ENCODE measurements at regions not wholly inside any gene's neighbourhood (a gene's known extent, or its start where the extent isn't known, plus 50 kb on each side); places are given as distances from the start of the nearest gene placed in this dataset.

DNA sequence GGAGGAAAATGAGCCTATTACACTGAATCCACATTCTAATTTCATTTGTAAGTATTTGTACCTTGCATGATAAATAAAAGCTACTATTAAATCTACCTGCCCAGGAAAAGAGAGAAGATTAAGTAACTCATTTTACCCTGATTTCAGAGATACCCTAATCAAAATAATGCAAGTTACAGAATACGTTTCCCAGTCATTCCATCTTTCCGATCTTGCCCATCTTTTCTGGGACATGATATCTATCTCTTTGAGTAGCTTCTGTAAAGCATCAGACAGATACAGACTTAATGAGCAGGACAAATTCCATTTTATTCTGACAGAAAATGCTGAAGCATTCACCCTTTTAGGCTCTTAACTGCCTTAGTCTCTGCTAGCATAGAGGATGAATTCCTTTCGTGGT is 56.6 kb downstream of the SPRY2 start:
- no peak overlapping the region for H3K4me3 ChIP-seq
- no peaks in the 10 kb centered on the region for H3K4me1 ChIP-seq (ENCODE audit: control insufficient read depth, insufficient read depth, low read length)
- H3K9me3 ChIP-seq (replicated peaks; ENCODE audit: control insufficient read depth, insufficient read depth, low read length), result no peaks in the 10 kb centered on the region
- ChIA-PET CTCF (interaction anchor here (0.9 to 1.2 kb wide), 2 partner anchors 13 to 22 kb away, joined by 3 to 4 read pairs; no protein-coding TSS in a partner anchor), RAD21 (ENCODE audit: unreplicated experiment) (interaction anchor here (1.0 kb wide), 1 partner anchor 13 kb away, joined by 3 read pairs; no protein-coding TSS in a partner anchor), POLR2A (no interaction called here), SMC1A (ENCODE audit: uncharacterized antibody, unreplicated experiment) (interaction anchor here (1.1 to 2.3 kb wide), 2 partner anchors 9 to 13 kb away, joined by 3 to 7 read pairs; no protein-coding TSS in a partner anchor)
- TF ChIP-seq ESRRA (IDR thresholded peaks at IDR 0.05; ENCODE audit: low read length) (no peak), MXI1 (IDR thresholded peaks at IDR 0.05; ENCODE audit: low read depth, low read length) (no peak), TARDBP (IDR thresholded peaks at IDR 0.05; ENCODE audit: borderline replicate concordance) (no peak), BHLHE40 (IDR thresholded peaks at IDR 0.05; ENCODE audit: borderline replicate concordance in 1 of 2, low read depth in 2 of 2, low read length in 1 of 2) (no peak), NFYB (IDR thresholded peaks at IDR 0.05; ENCODE audit: insufficient read depth, low read depth, low read length) (no peak), MTA2 (IDR thresholded peaks at IDR 0.05; ENCODE audit: low read depth) (no peak), BMI1 (IDR thresholded peaks at IDR 0.05; ENCODE audit: borderline replicate concordance) (no peak)
- TF ChIP-seq, protein P1, sequence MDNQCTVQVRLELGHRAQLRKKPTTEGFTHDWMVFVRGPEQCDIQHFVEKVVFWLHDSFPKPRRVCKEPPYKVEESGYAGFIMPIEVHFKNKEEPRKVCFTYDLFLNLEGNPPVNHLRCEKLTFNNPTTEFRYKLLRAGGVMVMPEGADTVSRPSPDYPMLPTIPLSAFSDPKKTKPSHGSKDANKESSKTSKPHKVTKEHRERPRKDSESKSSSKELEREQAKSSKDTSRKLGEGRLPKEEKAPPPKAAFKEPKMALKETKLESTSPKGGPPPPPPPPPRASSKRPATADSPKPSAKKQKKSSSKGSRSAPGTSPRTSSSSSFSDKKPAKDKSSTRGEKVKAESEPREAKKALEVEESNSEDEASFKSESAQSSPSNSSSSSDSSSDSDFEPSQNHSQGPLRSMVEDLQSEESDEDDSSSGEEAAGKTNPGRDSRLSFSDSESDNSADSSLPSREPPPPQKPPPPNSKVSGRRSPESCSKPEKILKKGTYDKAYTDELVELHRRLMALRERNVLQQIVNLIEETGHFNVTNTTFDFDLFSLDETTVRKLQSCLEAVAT (IDR thresholded peaks at IDR 0.05), result no peak
- TF ChIP-seq, protein P2, sequence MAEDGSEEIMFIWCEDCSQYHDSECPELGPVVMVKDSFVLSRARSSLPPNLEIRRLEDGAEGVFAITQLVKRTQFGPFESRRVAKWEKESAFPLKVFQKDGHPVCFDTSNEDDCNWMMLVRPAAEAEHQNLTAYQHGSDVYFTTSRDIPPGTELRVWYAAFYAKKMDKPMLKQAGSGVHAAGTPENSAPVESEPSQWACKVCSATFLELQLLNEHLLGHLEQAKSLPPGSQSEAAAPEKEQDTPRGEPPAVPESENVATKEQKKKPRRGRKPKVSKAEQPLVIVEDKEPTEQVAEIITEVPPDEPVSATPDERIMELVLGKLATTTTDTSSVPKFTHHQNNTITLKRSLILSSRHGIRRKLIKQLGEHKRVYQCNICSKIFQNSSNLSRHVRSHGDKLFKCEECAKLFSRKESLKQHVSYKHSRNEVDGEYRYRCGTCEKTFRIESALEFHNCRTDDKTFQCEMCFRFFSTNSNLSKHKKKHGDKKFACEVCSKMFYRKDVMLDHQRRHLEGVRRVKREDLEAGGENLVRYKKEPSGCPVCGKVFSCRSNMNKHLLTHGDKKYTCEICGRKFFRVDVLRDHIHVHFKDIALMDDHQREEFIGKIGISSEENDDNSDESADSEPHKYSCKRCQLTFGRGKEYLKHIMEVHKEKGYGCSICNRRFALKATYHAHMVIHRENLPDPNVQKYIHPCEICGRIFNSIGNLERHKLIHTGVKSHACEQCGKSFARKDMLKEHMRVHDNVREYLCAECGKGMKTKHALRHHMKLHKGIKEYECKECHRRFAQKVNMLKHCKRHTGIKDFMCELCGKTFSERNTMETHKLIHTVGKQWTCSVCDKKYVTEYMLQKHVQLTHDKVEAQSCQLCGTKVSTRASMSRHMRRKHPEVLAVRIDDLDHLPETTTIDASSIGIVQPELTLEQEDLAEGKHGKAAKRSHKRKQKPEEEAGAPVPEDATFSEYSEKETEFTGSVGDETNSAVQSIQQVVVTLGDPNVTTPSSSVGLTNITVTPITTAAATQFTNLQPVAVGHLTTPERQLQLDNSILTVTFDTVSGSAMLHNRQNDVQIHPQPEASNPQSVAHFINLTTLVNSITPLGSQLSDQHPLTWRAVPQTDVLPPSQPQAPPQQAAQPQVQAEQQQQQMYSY (CRISPR knock-in tag; IDR thresholded peaks at IDR 0.05), result no peak
- TF ChIP-seq, protein P3, sequence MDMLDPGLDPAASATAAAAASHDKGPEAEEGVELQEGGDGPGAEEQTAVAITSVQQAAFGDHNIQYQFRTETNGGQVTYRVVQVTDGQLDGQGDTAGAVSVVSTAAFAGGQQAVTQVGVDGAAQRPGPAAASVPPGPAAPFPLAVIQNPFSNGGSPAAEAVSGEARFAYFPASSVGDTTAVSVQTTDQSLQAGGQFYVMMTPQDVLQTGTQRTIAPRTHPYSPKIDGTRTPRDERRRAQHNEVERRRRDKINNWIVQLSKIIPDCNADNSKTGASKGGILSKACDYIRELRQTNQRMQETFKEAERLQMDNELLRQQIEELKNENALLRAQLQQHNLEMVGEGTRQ (IDR thresholded peaks at IDR 0.05; ENCODE audit: borderline replicate concordance, low read depth, low read length), result no peak
- TF ChIP-seq, protein P4, sequence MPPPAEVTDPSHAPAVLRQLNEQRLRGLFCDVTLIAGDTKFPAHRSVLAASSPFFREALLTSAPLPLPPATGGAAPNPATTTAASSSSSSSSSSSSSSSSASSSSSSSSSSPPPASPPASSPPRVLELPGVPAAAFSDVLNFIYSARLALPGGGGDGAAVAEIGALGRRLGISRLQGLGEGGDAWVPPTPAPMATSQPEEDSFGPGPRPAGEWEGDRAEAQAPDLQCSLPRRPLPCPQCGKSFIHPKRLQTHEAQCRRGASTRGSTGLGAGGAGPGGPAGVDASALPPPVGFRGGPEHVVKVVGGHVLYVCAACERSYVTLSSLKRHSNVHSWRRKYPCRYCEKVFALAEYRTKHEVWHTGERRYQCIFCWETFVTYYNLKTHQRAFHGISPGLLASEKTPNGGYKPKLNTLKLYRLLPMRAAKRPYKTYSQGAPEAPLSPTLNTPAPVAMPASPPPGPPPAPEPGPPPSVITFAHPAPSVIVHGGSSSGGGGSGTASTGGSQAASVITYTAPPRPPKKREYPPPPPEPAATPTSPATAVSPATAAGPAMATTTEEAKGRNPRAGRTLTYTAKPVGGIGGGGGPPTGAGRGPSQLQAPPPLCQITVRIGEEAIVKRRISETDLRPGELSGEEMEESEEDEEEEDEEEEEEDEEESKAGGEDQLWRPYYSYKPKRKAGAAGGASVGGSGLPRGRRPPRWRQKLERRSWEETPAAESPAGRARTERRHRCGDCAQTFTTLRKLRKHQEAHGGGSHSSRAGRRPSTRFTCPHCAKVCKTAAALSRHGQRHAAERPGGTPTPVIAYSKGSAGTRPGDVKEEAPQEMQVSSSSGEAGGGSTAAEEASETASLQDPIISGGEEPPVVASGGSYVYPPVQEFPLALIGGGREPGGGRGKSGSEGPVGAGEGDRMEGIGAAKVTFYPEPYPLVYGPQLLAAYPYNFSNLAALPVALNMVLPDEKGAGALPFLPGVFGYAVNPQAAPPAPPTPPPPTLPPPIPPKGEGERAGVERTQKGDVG (CRISPR knock-in tag; IDR thresholded peaks at IDR 0.05), result no peak
- TF ChIP-seq, protein P5, sequence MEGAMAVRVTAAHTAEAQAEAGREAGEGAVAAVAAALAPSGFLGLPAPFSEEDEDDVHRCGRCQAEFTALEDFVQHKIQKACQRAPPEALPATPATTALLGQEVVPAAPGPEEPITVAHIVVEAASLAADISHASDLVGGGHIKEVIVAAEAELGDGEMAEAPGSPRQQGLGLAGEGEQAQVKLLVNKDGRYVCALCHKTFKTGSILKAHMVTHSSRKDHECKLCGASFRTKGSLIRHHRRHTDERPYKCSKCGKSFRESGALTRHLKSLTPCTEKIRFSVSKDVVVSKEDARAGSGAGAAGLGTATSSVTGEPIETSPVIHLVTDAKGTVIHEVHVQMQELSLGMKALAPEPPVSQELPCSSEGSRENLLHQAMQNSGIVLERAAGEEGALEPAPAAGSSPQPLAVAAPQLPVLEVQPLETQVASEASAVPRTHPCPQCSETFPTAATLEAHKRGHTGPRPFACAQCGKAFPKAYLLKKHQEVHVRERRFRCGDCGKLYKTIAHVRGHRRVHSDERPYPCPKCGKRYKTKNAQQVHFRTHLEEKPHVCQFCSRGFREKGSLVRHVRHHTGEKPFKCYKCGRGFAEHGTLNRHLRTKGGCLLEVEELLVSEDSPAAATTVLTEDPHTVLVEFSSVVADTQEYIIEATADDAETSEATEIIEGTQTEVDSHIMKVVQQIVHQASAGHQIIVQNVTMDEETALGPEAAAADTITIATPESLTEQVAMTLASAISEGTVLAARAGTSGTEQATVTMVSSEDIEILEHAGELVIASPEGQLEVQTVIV (IDR thresholded peaks at IDR 0.05; ENCODE audit: borderline replicate concordance, partially characterized antibody), result no peak
- no peak overlapping the region for H3K27ac ChIP-seq (ENCODE audit: control insufficient read depth, insufficient read depth)
- H3K4me2 ChIP-seq (ENCODE audit: control insufficient read depth, insufficient read depth), result no peak overlapping the region
- no peak for ATAC-seq
- H3K79me2 ChIP-seq (ENCODE audit: control insufficient read depth, insufficient read depth, low read length), result no peaks in the 10 kb centered on the region
- in situ Hi-C loops (cut with MboI) (no loop called here), intact Hi-C loops (cut with micrococcal nuclease; ENCODE audit: unreplicated experiment) (no loop called here)
- 38% methylated on average over 3 of the region's 3 CpGs for WGBS (ENCODE audit: insufficient coverage, insufficient replicate concordance, low lambda C conversion rate, missing lambda C conversion rate)
- H4K20me1 ChIP-seq (ENCODE audit: control insufficient read depth, insufficient read depth), result no peaks in the 10 kb centered on the region
- FAIRE-seq, result no peak
- no peak for DNase-seq (ENCODE audit: low read depth, low spot score)
- H3K36me3 ChIP-seq (ENCODE audit: control insufficient read depth in 2 of 2, insufficient read depth in 2 of 2, low read length in 1 of 2), result no peaks in the 10 kb centered on the region
- no peak overlapping the region for H2AFZ ChIP-seq (ENCODE audit: control insufficient read depth, low read depth, low read length)
- BruUV-seq (replicated peaks), result no TSS peak
- no peak overlapping the region for H3K9ac ChIP-seq (ENCODE audit: control insufficient read depth, insufficient read depth, low read length)
- H3K27me3 ChIP-seq (replicated peaks in 1 of 2; ENCODE audit: control insufficient read depth in 2 of 2, insufficient read depth in 2 of 2, low read length in 1 of 2), result no peaks in the 10 kb centered on the region

All from GM12878 (cell line).